PC-3 (cell line): ENCODE measurements at regions not wholly inside any gene's neighbourhood (a gene's known extent, or its start where the extent isn't known, plus 50 kb on each side); places are given as distances from the start of the nearest gene placed in this dataset.
A peak's percentile ranks its signal among the peaks of the same experiment; 100 is the strongest.

ENCODE experiments used
- ATAC-seq: fragments of 200-7000 bp; cut with Tn5 transposase; 2 replicates; pipeline ENCODE4 v1.9.1; 2020; ENCODE audit warnings: mild to moderate bottlenecking, moderate library complexity
- BruUV-seq: library from RNA; stranded (reverse); fragments of 400-500 nt; replicated peaks from 2 replicates; lab custom pipeline; 2021; lab: Mats Ljungman, UMichigan
- CTCF ChIA-PET: fragments of 300-600 bp; sonication (Branson Sonifier 250); formaldehyde crosslinking; loops from one replicate; lab custom pipeline; 2022; ENCODE audit warnings: antibody characterized with exemption; lab: Charles Lee
- POLR2A ChIA-PET: fragments of 300-600 bp; sonication (Branson Sonifier 250); formaldehyde crosslinking; loops from one replicate; lab custom pipeline; 2022; ENCODE audit warnings: antibody characterized with exemption; ENCODE audit not compliant: unreplicated experiment; lab: Charles Lee
- DNase-seq: peaks from one replicate; pipeline ENCODE4 v3.0.0-alpha.2; 2015
- H2AFZ ChIP-seq: fragments of 300-600 bp; sonication (generic); 2 replicates; pipeline ENCODE4 v1.6.0; 2016; ENCODE audit warnings: antibody characterized with exemption, low read length
- H3F3A ChIP-seq: fragments of 300-600 bp; sonication (generic); one replicate; pipeline ENCODE4 v1.6.0; 2017; ENCODE audit warnings: antibody characterized with exemption, low read length, control low read depth, mild to moderate bottlenecking; ENCODE audit not compliant: unreplicated experiment
- H3K27ac ChIP-seq: fragments of 300-600 bp; sonication (generic); 2 replicates; pipeline ENCODE4 v1.5.1; 2016; ENCODE audit warnings: mild to moderate bottlenecking, low read length
- H3K27me3 ChIP-seq: fragments of 300-600 bp; sonication (generic); 2 replicates; pipeline ENCODE4 v1.6.1; 2016; ENCODE audit warnings: low read length, mixed read lengths
- H3K36me3 ChIP-seq: fragments of 300-600 bp; sonication (generic); 2 replicates; pipeline ENCODE4 v1.6.1; 2016; ENCODE audit warnings: low read depth, mixed run types, low read length, mixed read lengths
- H3K4me1 ChIP-seq: fragments of 300-600 bp; sonication (generic); 2 replicates; pipeline ENCODE4 v1.5.1; 2016; ENCODE audit warnings: low read length; ENCODE audit not compliant: insufficient read depth
- H3K4me2 ChIP-seq: fragments of 300-600 bp; sonication (generic); 2 replicates; pipeline ENCODE4 v1.6.0; 2016; ENCODE audit warnings: low read length
- H3K4me3 ChIP-seq: fragments of 300-600 bp; sonication (generic); 2 replicates; pipeline ENCODE4 v1.5.1; 2016; ENCODE audit warnings: mild to moderate bottlenecking, low read length, mixed read lengths
- H3K79me2 ChIP-seq: fragments of 300-600 bp; sonication (generic); 2 replicates; pipeline ENCODE4 v1.6.1; 2017; ENCODE audit warnings: low read length, mixed read lengths
- H3K9ac ChIP-seq: fragments of 300-600 bp; sonication (generic); 2 replicates; pipeline ENCODE4 v1.6.0; 2016; ENCODE audit warnings: mild to moderate bottlenecking, low read length
- H3K9me2 ChIP-seq: fragments of 300-600 bp; sonication (generic); replicated peaks from 2 replicates; pipeline ENCODE4 v1.6.1; 2016; ENCODE audit warnings: mixed run types, low read length, mixed read lengths
- H3K9me3 ChIP-seq: fragments of 300-600 bp; sonication (generic); 2 replicates; pipeline ENCODE4 v1.6.1; 2016; ENCODE audit warnings: low read length, mixed read lengths
- H4K20me1 ChIP-seq: fragments of 300-600 bp; sonication (generic); 2 replicates; pipeline ENCODE4 v1.6.1; 2016; ENCODE audit warnings: low read length, mixed read lengths
- EZH2 ChIP-seq: fragments of 300-600 bp; sonication (generic); IDR thresholded peaks from one replicate; pipeline ENCODE4 v1.6.1; 2017; ENCODE audit warnings: antibody characterized with exemption, mild to moderate bottlenecking, low read length; ENCODE audit not compliant: unreplicated experiment
- EZH2phosphoT487 ChIP-seq: fragments of 300-600 bp; sonication (generic); IDR thresholded peaks from 2 replicates; pipeline ENCODE4 v1.6.1; 2018; ENCODE audit warnings: mild to moderate bottlenecking, antibody characterized with exemption, low read length, borderline replicate concordance
- intact Hi-C: fragments of 100-400 bp; cut with micrococcal nuclease; formaldehyde crosslinking; loops from 2 replicates; pipeline ENCODE4 v1.9.0; 2023
- TF ChIP-seq, protein P1 (sequence below): fragments of 300-600 bp; sonication (generic); conservative IDR thresholded peaks from 2 replicates; pipeline ENCODE4 v1.5.1; 2017; ENCODE audit warnings: antibody characterized with exemption, low read depth, mild to moderate bottlenecking, low read length

DNA sequence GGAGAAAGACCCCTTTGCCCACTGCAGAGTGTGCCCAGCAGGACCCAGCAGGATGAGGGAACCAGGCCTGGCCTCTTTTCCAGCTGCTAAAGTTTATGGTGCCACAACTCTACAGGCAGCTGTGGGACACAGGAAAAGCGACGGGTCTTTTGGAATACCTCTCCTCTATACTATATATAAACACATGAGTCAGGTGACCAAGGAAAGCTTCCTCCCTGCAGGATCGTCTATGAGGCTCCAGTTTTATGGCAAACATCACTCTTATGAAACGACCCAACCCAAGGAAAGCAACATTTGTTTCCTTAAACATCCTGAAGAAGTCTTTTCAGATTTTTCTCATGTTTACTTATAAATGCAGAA, 102.8 kb upstream of the AKIP1 start:
- no peak overlapping the region for H3K9ac ChIP-seq
- no peak overlapping the region for H3K4me2 ChIP-seq
- intact Hi-C loops, result no loop called here
- H3K79me2 ChIP-seq, result no peaks in the 10 kb centered on the region
- peaks cover 12% of the 10 kb centered on the region for H3K4me1 ChIP-seq
- no peaks in the 10 kb centered on the region for H3K9me2 ChIP-seq
- no peak overlapping the region for H3K27ac ChIP-seq
- no peak overlapping the region for H2AFZ ChIP-seq
- no peak overlapping the region for H3K4me3 ChIP-seq
- ATAC-seq (peak; percentile 23; the same call in 1 of the 2 replicates), DNase-seq (no peak)
- no peaks in the 10 kb centered on the region for H3K9me3 ChIP-seq
- H3K27me3 ChIP-seq, result no peaks in the 10 kb centered on the region
- no peaks in the 10 kb centered on the region for H3K36me3 ChIP-seq
- TF ChIP-seq, protein P1, sequence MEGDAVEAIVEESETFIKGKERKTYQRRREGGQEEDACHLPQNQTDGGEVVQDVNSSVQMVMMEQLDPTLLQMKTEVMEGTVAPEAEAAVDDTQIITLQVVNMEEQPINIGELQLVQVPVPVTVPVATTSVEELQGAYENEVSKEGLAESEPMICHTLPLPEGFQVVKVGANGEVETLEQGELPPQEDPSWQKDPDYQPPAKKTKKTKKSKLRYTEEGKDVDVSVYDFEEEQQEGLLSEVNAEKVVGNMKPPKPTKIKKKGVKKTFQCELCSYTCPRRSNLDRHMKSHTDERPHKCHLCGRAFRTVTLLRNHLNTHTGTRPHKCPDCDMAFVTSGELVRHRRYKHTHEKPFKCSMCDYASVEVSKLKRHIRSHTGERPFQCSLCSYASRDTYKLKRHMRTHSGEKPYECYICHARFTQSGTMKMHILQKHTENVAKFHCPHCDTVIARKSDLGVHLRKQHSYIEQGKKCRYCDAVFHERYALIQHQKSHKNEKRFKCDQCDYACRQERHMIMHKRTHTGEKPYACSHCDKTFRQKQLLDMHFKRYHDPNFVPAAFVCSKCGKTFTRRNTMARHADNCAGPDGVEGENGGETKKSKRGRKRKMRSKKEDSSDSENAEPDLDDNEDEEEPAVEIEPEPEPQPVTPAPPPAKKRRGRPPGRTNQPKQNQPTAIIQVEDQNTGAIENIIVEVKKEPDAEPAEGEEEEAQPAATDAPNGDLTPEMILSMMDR, result no peak
- no peak for TF ChIP-seq EZH2phosphoT487
- BruUV-seq, result no TSS peak
- CTCF ChIA-PET, result no interaction called here
- no peaks in the 10 kb centered on the region for H3F3A ChIP-seq
- no peaks in the 10 kb centered on the region for H4K20me1 ChIP-seq
- POLR2A ChIA-PET, result no interaction called here

DNA sequence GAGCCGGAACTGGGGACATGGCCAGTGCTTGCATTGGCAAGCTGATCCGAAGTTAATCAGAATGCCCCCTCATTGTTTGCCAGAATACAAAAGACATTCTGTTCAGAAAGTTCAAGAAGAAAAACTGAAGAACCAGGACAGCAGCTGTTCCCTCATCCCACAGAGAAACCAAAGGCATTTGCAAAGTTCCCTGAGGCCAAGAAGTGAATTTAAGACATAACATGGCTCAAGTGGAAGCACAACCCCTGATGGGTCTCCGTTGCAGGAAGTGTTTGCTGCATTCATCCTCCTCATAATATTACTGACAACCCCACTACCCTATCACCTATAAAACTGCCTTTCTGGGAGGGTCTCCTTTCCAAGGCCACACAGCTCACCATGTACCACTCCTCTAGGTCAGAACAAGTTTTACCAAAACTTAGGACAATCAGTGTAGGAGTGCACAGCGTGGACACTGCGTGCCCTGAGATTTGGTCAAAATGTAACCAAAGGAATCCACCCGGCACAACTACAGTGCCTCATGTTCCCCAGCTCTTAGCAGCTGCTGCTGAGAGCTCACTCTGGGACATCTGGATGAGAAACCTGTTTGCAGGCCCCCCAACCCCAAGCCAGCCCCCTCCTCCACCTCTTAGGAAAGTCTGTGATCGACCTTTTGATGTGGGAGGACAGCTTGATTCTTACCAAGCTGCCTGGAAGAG, 101.6 kb upstream of the AKIP1 start:
- no peak overlapping the region for H2AFZ ChIP-seq
- no peak overlapping the region for H3K27ac ChIP-seq
- no TSS peak for BruUV-seq
- TF ChIP-seq EZH2phosphoT487 (no peak), EZH2 (no peak)
- TF ChIP-seq, protein P1, result no peak
- no peak for ATAC-seq
- intact Hi-C loops, result no loop called here
- no peak overlapping the region for H3K4me3 ChIP-seq
- POLR2A ChIA-PET, result interaction anchor here (0.5 to 0.6 kb wide), 3 partner anchors 102 to 151 kb away, joined by 3 to 5 read pairs (median 3); partner anchors contain the start of gene AKIP1
- CTCF ChIA-PET, result interaction anchor here (2.0 kb wide), 1 partner anchor 150 kb away, joined by 4 read pairs; no protein-coding TSS in a partner anchor
- no peaks in the 10 kb centered on the region for H3K79me2 ChIP-seq
- no peak overlapping the region for H3K9ac ChIP-seq
- H3K9me3 ChIP-seq, result no peaks in the 10 kb centered on the region
- peaks cover 24% of the 10 kb centered on the region for H3K4me1 ChIP-seq
- H3K9me2 ChIP-seq, result no peaks in the 10 kb centered on the region
- 0 out of 2 replicates have a peak overlapping the region, but pooled peaks have one; percentile 71 for H3K4me2 ChIP-seq
- H4K20me1 ChIP-seq, result no peaks in the 10 kb centered on the region
- no peaks in the 10 kb centered on the region for H3K27me3 ChIP-seq
- no peak for DNase-seq
- H3K36me3 ChIP-seq, result no peaks in the 10 kb centered on the region
- no peaks in the 10 kb centered on the region for H3F3A ChIP-seq

DNA sequence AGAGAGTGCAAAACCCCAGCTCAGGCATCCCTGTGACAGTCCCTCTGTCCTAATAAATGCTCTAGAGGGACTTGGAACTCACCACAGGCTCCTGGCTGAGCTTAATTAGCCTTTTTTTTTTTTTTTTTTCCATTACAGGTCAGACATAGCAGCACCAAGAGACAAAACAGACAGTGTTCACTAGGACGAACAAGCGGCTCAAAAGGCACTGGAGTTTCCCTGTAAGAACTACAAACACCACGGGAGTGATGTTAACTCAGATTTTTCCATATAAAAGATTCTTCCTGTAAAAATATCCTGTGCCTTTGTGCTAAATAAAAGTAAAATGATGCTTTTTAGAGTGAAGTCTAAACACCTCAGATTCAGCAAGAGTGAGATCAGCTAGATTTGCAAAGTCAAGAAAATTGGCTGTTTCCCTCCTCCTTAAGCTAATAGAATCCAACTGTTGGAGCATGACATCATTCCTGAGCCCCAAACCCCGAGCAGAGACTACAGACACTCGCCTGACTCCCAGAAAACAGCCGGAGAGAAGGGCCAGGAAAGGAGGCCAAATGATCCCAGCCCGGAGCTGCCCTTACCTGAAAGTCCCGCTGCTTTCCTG, 101.0 kb upstream of the AKIP1 start:
- peak overlapping the region; percentile 74 for H2AFZ ChIP-seq
- no peaks in the 10 kb centered on the region for H3K27me3 ChIP-seq
- H4K20me1 ChIP-seq, result no peaks in the 10 kb centered on the region
- no peak overlapping the region for H3K27ac ChIP-seq
- H3K9me2 ChIP-seq, result no peaks in the 10 kb centered on the region
- POLR2A ChIA-PET, result interaction anchor here (0.5 to 0.6 kb wide), 3 partner anchors 101 to 150 kb away, joined by 3 to 5 read pairs (median 3); partner anchors contain the start of gene AKIP1
- TF ChIP-seq, protein P1, result no peak
- no peak for TF ChIP-seq EZH2phosphoT487
- H3K9ac ChIP-seq, result no peak overlapping the region
- CTCF ChIA-PET, result interaction anchor here (2.0 kb wide), 1 partner anchor 149 kb away, joined by 4 read pairs; no protein-coding TSS in a partner anchor
- DNase-seq (no peak), ATAC-seq (peak; percentile 5)
- H3F3A ChIP-seq, result no peaks in the 10 kb centered on the region
- no peaks in the 10 kb centered on the region for H3K9me3 ChIP-seq
- intact Hi-C loops, result loop anchor here (2.0 to 5.0 kb wide), 3 partner anchors 61 to 147 kb away; no protein-coding TSS in a partner anchor
- H3K79me2 ChIP-seq, result no peaks in the 10 kb centered on the region
- H3K36me3 ChIP-seq, result no peaks in the 10 kb centered on the region
- H3K4me1 ChIP-seq, result peaks cover 30% of the 10 kb centered on the region
- peak overlapping the region; percentile 61 for H3K4me3 ChIP-seq
- peak overlapping the region; percentile 71 for H3K4me2 ChIP-seq
- BruUV-seq, result TSS peak; percentile 87
